K562 (cell line): ENCODE measurements at regions not wholly inside any gene's neighbourhood (a gene's known extent, or its start where the extent isn't known, plus 50 kb on each side); places are given as distances from the start of the nearest gene placed in this dataset.

ENCODE experiments used
- ATAC-seq: fragments of 200-7000 bp; cut with Tn5 transposase; 3 replicates; pipeline ENCODE4 v1.9.1; 2020; ENCODE audit warnings: moderate library complexity
- BruUV-seq: library from RNA; stranded (reverse); fragments of 400-500 nt; replicated peaks from 2 replicates; lab custom pipeline; 2021; lab: Mats Ljungman, UMichigan
- CTCF ChIA-PET: fragments of 300-600 bp; formaldehyde crosslinking; extraction: SDS; loops from one replicate; lab custom pipeline; 2021; ENCODE audit warnings: low intra/inter-chr PET ratio; lab: Yijun Ruan, JAX
- POLR2A ChIA-PET: fragments of 300-600, 350-650 bp; sonication (Branson Sonifier 250); formaldehyde crosslinking; extraction: SDS; loops from one replicate; lab custom pipeline; 2021; ENCODE audit warnings: antibody characterized with exemption, inconsistent platforms; lab: Yijun Ruan, JAX
- DNase-seq, 4 experiments: peaks; one replicate each; pipeline versions ENCODE4 v3.0.0 to v3.0.0-alpha.2; 2011 to 2018; ENCODE audit warnings: low spot score in 3 of 4, mixed read lengths in 3 of 4; ENCODE audit errors: extremely low read depth in 1 of 4
- FAIRE-seq: peaks from 2 replicates; lab custom pipeline; 2011; peaks lifted over from hg19 to GRCh38; lab: Jason Lieb, UNC
- H2AFZ ChIP-seq: 2 replicates; pipeline ENCODE4 v1.6.0; 2011; ENCODE audit warnings: low read depth, low read length, control low read depth, inconsistent platforms
- H3K27ac ChIP-seq: fragments of 200-600 bp; 3 replicates; pipeline ENCODE4 v1.8.0; 2011; ENCODE audit warnings: low read depth, mild to moderate bottlenecking, control low read depth, inconsistent platforms, low read length, moderate library complexity, mixed read lengths; ENCODE audit errors: extremely low read depth
- H3K27me3 ChIP-seq, 2 experiments: fragments of 300-600 bp in 1 of 2; 2 replicates in 1 of 2; 3 replicates in 1 of 2; pipeline versions ENCODE4 v1.6.0 to v1.8.0; 2011; ENCODE audit warnings: inconsistent platforms in 2 of 2, low read length in 2 of 2, mild to moderate bottlenecking in 1 of 2, mixed read lengths in 1 of 2, moderate library complexity in 1 of 2; ENCODE audit not compliant: control insufficient read depth in 2 of 2, insufficient read depth in 2 of 2
- H3K36me3 ChIP-seq: fragments of 300-600 bp; 3 replicates; pipeline ENCODE4 v1.8.0; 2011; ENCODE audit warnings: mild to moderate bottlenecking, low read length, inconsistent platforms; ENCODE audit not compliant: control insufficient read depth, insufficient read depth
- H3K4me1 ChIP-seq, 2 experiments: fragments of 200-600 bp in 1 of 2; replicated peaks in 1 of 2; 2 replicates in 1 of 2; 3 replicates in 1 of 2; pipeline versions ENCODE4 v1.5.1 to v1.8.0; 2011; ENCODE audit warnings: inconsistent platforms in 2 of 2, low read length in 2 of 2, mild to moderate bottlenecking in 1 of 2, mixed read lengths in 1 of 2, moderate library complexity in 1 of 2; ENCODE audit not compliant: control insufficient read depth in 2 of 2, insufficient read depth in 2 of 2
- H3K4me2 ChIP-seq: 2 replicates; pipeline ENCODE4 v1.6.1; 2011; ENCODE audit warnings: low read length, control low read depth, inconsistent platforms, mixed read lengths; ENCODE audit not compliant: insufficient read depth
- H3K4me3 ChIP-seq: fragments of 200-600 bp; sonication (generic), shearing (Covaris generic); 2 replicates; pipeline ENCODE4 v1.5.1; 2016; ENCODE audit warnings: control low read depth, inconsistent platforms
- H3K79me2 ChIP-seq: fragments of 200-600 bp; 3 replicates; pipeline ENCODE4 v1.8.0; 2011; ENCODE audit warnings: low read length, inconsistent platforms; ENCODE audit not compliant: control insufficient read depth, insufficient read depth
- H3K9ac ChIP-seq, 2 experiments: 2 replicates each; pipeline versions ENCODE4 v1.6.0 to v1.6.1; 2011; ENCODE audit warnings: low read depth in 2 of 2, low read length in 2 of 2, control low read depth in 1 of 2, inconsistent platforms in 1 of 2, mild to moderate bottlenecking in 1 of 2, mixed read lengths in 1 of 2; ENCODE audit not compliant: insufficient read depth in 1 of 2
- H3K9me1 ChIP-seq: one replicate; pipeline ENCODE4 v1.6.0; 2011; ENCODE audit warnings: inconsistent platforms, mild to moderate bottlenecking, low read length, moderate library complexity; ENCODE audit not compliant: control insufficient read depth, insufficient read depth
- H3K9me3 ChIP-seq: replicated peaks from 2 replicates; pipeline ENCODE4 v1.5.1; 2011; ENCODE audit warnings: low read depth, low read length, inconsistent platforms; ENCODE audit not compliant: control insufficient read depth, insufficient read depth
- H4K20me1 ChIP-seq: replicated peaks from 2 replicates; pipeline ENCODE4 v1.6.1; 2011; ENCODE audit warnings: low read length, inconsistent platforms, mixed read lengths; ENCODE audit not compliant: control insufficient read depth, insufficient read depth
- ATF7 ChIP-seq: fragments of 450-650 bp; IDR thresholded peaks from 2 replicates; pipeline ENCODE4 v1.7.1; 2014; ENCODE audit warnings: mild to moderate bottlenecking, moderate library complexity
- KDM1A ChIP-seq, 2 experiments: fragments of 450-650 bp; IDR thresholded peaks; 2 replicates each; pipeline ENCODE4 v1.6.1; 2016; ENCODE audit warnings: mild to moderate bottlenecking in 2 of 2
- NR1H2 ChIP-seq: sonication (generic); formaldehyde crosslinking; IDR thresholded peaks from 2 replicates; pipeline ENCODE4 v1.4.0; 2020; ENCODE audit warnings: mild to moderate bottlenecking, missing genetic modification reagents
- POLR2AphosphoS5 ChIP-seq: IDR thresholded peaks from 2 replicates; pipeline ENCODE4 v1.6.1; 2011; ENCODE audit warnings: mild to moderate bottlenecking, low read depth, low read length, moderate library complexity; ENCODE audit not compliant: control insufficient read depth, insufficient read depth
- RAD21 ChIP-seq, 2 experiments: fragments of 250-450 bp in 1 of 2; fragments of 450-650 bp in 1 of 2; sonication (Bioruptor Pico) in 1 of 2; formaldehyde crosslinking in 1 of 2; IDR thresholded peaks in 1 of 2; conservative IDR thresholded peaks in 1 of 2; 2 replicates each; pipeline versions ENCODE4 v1.4.0 to v1.8.0; 2020 to 2022; ENCODE audit warnings: mild to moderate bottlenecking in 2 of 2, moderate library complexity in 1 of 2
- TEAD1 ChIP-seq, 2 experiments: fragments of 450-650 bp in 1 of 2; sonication (generic) in 1 of 2; formaldehyde crosslinking; IDR thresholded peaks; 2 replicates each; pipeline versions ENCODE4 v1.4.0 to v1.8.0; 2020 to 2022; ENCODE audit warnings: mild to moderate bottlenecking in 2 of 2, missing genetic modification reagents in 1 of 2
- U2AF2 ChIP-seq: fragments of 200-400 bp; formaldehyde crosslinking; optimal IDR thresholded peaks from 2 replicates; pipeline ENCODE3; 2017; ENCODE audit warnings: low read depth, mild to moderate bottlenecking, low read length
- ZBTB1 ChIP-seq: sonication (generic); formaldehyde crosslinking; IDR thresholded peaks from 2 replicates; pipeline ENCODE4 v1.8.1; 2023; ENCODE audit warnings: missing genetic modification reagents, low read depth, mild to moderate bottlenecking, borderline replicate concordance
- ZKSCAN1 ChIP-seq: fragments of 150-350 bp; IDR thresholded peaks from 2 replicates; pipeline ENCODE4 v1.6.1; 2016; ENCODE audit warnings: low read depth, low read length
- WGBS: fragments of 100-300 bp; shearing (Covaris generic); methylation state at CpG from one replicate; pipeline ENCODE4 v1.1.6; 2016; ENCODE audit warnings: low coverage, mixed read lengths; ENCODE audit not compliant: insufficient coverage; ENCODE audit errors: missing lambda C conversion rate; 5-methylcytosine and 5-hydroxymethylcytosine counted together
- in situ Hi-C: fragments of 300-500 bp; cut with MboI; formaldehyde crosslinking; loops from 4 replicates; pipeline ENCODE4 v1.15.0; 2018; ENCODE audit warnings: inconsistent platforms, mixed read lengths
- intact Hi-C: fragments of 100-400 bp; cut with micrococcal nuclease; formaldehyde crosslinking; loops from 2 replicates; pipeline ENCODE4 v1.14.2; 2022
- TF ChIP-seq, protein P1 (sequence below): fragments of 450-650 bp; IDR thresholded peaks from 2 replicates; pipeline ENCODE4 v1.7.1; 2018; ENCODE audit warnings: mild to moderate bottlenecking, low read depth; ENCODE audit not compliant: partially characterized antibody
- TF ChIP-seq, protein P2 (sequence below), 2 experiments: fragments of 450-650 bp; IDR thresholded peaks; 2 replicates each; pipeline ENCODE4 v1.6.1; 2018; ENCODE audit warnings: mild to moderate bottlenecking in 2 of 2, low read depth in 1 of 2; ENCODE audit not compliant: partially characterized antibody in 2 of 2

DNA sequence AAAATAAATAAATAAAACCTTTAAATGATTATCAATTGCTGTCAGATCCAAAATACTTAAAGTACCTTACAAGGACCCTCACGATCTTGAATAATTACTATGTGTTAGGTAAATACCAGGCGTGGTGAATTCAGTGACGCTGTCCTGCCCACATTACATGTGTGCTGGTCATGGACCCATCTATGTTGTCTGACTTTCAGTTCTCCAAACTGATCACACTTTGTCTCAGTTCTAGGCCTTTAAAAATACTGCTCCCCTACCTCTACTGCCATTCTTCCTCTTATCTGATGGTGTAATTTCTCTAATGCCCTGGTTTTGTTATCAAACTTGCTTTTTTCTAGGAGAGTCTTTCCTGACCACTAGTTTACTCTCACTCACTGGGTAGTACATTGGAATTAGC is 520.7 kb downstream of the TRHDE start:
- H3K79me2 ChIP-seq: no peaks in the 10 kb centered on the region
- no peak overlapping the region for H2AFZ ChIP-seq
- 7% methylated on average over 3 of the region's 3 CpGs for WGBS
- intact Hi-C loops: no loop called here
- ChIA-PET CTCF (no interaction called here), POLR2A (no interaction called here)
- no peaks in the 10 kb centered on the region for H3K4me1 ChIP-seq
- no TSS peak for BruUV-seq
- no peaks in the 10 kb centered on the region for H4K20me1 ChIP-seq
- no peak overlapping the region for H3K4me3 ChIP-seq
- H3K27ac ChIP-seq: no peak overlapping the region
- no peaks in the 10 kb centered on the region for H3K27me3 ChIP-seq
- H3K9ac ChIP-seq: no peak overlapping the region
- no peak overlapping the region for H3K4me2 ChIP-seq
- no peaks in the 10 kb centered on the region for H3K9me1 ChIP-seq
- H3K9me3 ChIP-seq: no peaks in the 10 kb centered on the region
- in situ Hi-C loops: no loop called here
- ATAC-seq (no peak), DNase-seq (no peak), FAIRE-seq (no peak)
- H3K36me3 ChIP-seq: no peaks in the 10 kb centered on the region
- no peak for TF ChIP-seq NR1H2 (CRISPR knock-in tag)
- TF ChIP-seq RAD21 (CRISPR knock-in tag; conservative IDR thresholded peaks at IDR 0.05 in 1 of 2, IDR thresholded peaks at IDR 0.05 in 1 of 2): no peak
- TF ChIP-seq ATF7: no peak
- TF ChIP-seq ZBTB1 (CRISPR knock-in tag): no peak
- no peak for TF ChIP-seq U2AF2
- no peak for TF ChIP-seq POLR2AphosphoS5
- TF ChIP-seq TEAD1 (CRISPR knock-in tag; IDR thresholded peaks at IDR 0.05): no peak
- TF ChIP-seq ZKSCAN1: no peak
- no peak for TF ChIP-seq KDM1A (IDR thresholded peaks at IDR 0.05)
- TF ChIP-seq, protein P1, sequence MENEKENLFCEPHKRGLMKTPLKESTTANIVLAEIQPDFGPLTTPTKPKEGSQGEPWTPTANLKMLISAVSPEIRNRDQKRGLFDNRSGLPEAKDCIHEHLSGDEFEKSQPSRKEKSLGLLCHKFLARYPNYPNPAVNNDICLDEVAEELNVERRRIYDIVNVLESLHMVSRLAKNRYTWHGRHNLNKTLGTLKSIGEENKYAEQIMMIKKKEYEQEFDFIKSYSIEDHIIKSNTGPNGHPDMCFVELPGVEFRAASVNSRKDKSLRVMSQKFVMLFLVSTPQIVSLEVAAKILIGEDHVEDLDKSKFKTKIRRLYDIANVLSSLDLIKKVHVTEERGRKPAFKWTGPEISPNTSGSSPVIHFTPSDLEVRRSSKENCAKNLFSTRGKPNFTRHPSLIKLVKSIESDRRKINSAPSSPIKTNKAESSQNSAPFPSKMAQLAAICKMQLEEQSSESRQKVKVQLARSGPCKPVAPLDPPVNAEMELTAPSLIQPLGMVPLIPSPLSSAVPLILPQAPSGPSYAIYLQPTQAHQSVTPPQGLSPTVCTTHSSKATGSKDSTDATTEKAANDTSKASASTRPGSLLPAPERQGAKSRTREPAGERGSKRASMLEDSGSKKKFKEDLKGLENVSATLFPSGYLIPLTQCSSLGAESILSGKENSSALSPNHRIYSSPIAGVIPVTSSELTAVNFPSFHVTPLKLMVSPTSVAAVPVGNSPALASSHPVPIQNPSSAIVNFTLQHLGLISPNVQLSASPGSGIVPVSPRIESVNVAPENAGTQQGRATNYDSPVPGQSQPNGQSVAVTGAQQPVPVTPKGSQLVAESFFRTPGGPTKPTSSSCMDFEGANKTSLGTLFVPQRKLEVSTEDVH: no peak
- TF ChIP-seq, protein P2, sequence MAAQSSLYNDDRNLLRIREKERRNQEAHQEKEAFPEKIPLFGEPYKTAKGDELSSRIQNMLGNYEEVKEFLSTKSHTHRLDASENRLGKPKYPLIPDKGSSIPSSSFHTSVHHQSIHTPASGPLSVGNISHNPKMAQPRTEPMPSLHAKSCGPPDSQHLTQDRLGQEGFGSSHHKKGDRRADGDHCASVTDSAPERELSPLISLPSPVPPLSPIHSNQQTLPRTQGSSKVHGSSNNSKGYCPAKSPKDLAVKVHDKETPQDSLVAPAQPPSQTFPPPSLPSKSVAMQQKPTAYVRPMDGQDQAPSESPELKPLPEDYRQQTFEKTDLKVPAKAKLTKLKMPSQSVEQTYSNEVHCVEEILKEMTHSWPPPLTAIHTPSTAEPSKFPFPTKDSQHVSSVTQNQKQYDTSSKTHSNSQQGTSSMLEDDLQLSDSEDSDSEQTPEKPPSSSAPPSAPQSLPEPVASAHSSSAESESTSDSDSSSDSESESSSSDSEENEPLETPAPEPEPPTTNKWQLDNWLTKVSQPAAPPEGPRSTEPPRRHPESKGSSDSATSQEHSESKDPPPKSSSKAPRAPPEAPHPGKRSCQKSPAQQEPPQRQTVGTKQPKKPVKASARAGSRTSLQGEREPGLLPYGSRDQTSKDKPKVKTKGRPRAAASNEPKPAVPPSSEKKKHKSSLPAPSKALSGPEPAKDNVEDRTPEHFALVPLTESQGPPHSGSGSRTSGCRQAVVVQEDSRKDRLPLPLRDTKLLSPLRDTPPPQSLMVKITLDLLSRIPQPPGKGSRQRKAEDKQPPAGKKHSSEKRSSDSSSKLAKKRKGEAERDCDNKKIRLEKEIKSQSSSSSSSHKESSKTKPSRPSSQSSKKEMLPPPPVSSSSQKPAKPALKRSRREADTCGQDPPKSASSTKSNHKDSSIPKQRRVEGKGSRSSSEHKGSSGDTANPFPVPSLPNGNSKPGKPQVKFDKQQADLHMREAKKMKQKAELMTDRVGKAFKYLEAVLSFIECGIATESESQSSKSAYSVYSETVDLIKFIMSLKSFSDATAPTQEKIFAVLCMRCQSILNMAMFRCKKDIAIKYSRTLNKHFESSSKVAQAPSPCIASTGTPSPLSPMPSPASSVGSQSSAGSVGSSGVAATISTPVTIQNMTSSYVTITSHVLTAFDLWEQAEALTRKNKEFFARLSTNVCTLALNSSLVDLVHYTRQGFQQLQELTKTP (IDR thresholded peaks at IDR 0.05; ENCODE audit: low read depth in 1 of 2, partially characterized antibody in 2 of 2): no peak
